ENCODE measurements at regions not wholly inside any gene's neighbourhood (a gene's known extent, or its start where the extent isn't known, plus 50 kb on each side); places are given as distances from the start of the nearest gene placed in this dataset.
A peak's percentile ranks its signal among the peaks of the same experiment; 100 is the strongest.

GRCh38 chr5:148913493-148913892 lies 87.1 kb downstream of the ADRB2 start:
- 68 to 82% (median 74%) methylated on average over 5 to 6 of the region's 6 CpGs for WGBS, 4 donors
- H3K36me3 ChIP-seq, result no peaks in the 10 kb centered on the region
- H3K4me1 ChIP-seq, result peaks cover 0 to 25% (median 11%) of the 10 kb centered on the region in 12 donors
- intact Hi-C loops (cut with DNase I), result loop anchor here in 1 of 10 donors (5.0 kb wide), 1 partner anchor 84 kb away; no protein-coding TSS in a partner anchor
- H3K4me3 ChIP-seq, result no peak overlapping the region
- TF ChIP-seq CTCF (IDR thresholded peaks at IDR 0.05) (no peak), POLR2A (IDR thresholded peaks at IDR 0.05) (no peak)
- DNase-seq (no peak), ATAC-seq (no peak)
- peak overlapping the region in 1 of 12 donors; percentile 33 for H3K27ac ChIP-seq
- no peaks in the 10 kb centered on the region for H3K9me3 ChIP-seq
- no peaks in the 10 kb centered on the region for H3K27me3 ChIP-seq

GRCh38 chr5:148913985-148914431 lies 87.6 kb downstream of the ADRB2 start:
- ATAC-seq, result no peak
- no peaks in the 10 kb centered on the region for H3K27me3 ChIP-seq
- no peaks in the 10 kb centered on the region for H3K9me3 ChIP-seq
- TF ChIP-seq CTCF (IDR thresholded peaks at IDR 0.05), result no peak
- no peak for TF ChIP-seq POLR2A (IDR thresholded peaks at IDR 0.05)
- no peaks in the 10 kb centered on the region for H3K36me3 ChIP-seq
- DNase-seq, result no peak
- peaks cover 0 to 25% (median 9%) of the 10 kb centered on the region in 12 donors for H3K4me1 ChIP-seq
- intact Hi-C loops (cut with DNase I), result loop anchor here in 1 of 10 donors (5.0 kb wide), 1 partner anchor 83 kb away; no protein-coding TSS in a partner anchor
- no peak overlapping the region for H3K4me3 ChIP-seq
- 47 to 61% (median 50%) methylated on average over 2 of the region's 2 CpGs for WGBS, 4 donors
- peak overlapping the region in 1 of 12 donors; percentile 33 for H3K27ac ChIP-seq

- Histone ChIP-seq H3K27ac (peak overlapping the region in 2 of 12 donors; percentile 22 to 27), H3K27me3 (no peaks in the 10 kb centered on the region), H3K36me3 (no peaks in the 10 kb centered on the region), H3K4me1 (peaks cover 0 to 23% (median 9%) of the 10 kb centered on the region in 12 donors), H3K9me3 (no peaks in the 10 kb centered on the region), H3K4me3 (no peak overlapping the region)
- DNase-seq, result no peak
- intact Hi-C loops (cut with DNase I), result loop anchor here in 1 of 10 donors (5.0 kb wide), 1 partner anchor 42 kb away; no protein-coding TSS in a partner anchor
- WGBS, 4 donors, result 51 to 56% (median 55%) methylated on average over 7 of the region's 7 CpGs
- TF ChIP-seq POLR2A (IDR thresholded peaks at IDR 0.05) (no peak), CTCF (IDR thresholded peaks at IDR 0.05) (no peak)
- peak in 3 of 4 donors; percentile 27 to 41 (median 40) for ATAC-seq
Observed at GRCh38 chr5:148915224-148915817, 88.9 kb downstream of the ADRB2 start.

- H3K27ac ChIP-seq, result peak overlapping the region in 1 of 12 donors; percentile 23
- H3K9me3 ChIP-seq, result no peaks in the 10 kb centered on the region
- H3K4me3 ChIP-seq, result no peak overlapping the region
- WGBS, 4 donors, result 58 to 76% (median 73%) methylated on average over 2 of the region's 2 CpGs
- no peaks in the 10 kb centered on the region for H3K36me3 ChIP-seq
- peak in 3 of 4 donors; percentile 18 to 66 (median 52) for ATAC-seq
- intact Hi-C loops (cut with DNase I), result no loop called here
- TF ChIP-seq POLR2A (IDR thresholded peaks at IDR 0.05) (no peak), CTCF (IDR thresholded peaks at IDR 0.05) (no peak)
- H3K4me1 ChIP-seq, result peaks cover 0 to 10% (median 2%) of the 10 kb centered on the region in 12 donors
- DNase-seq, result no peak
- no peaks in the 10 kb centered on the region for H3K27me3 ChIP-seq
Observed at GRCh38 chr5:148920646-148921288, 94.4 kb downstream of the ADRB2 start.

Data from heart left ventricle (tissue), 16 donors.